GM18511 (cell line): ENCODE measurements at regions not wholly inside any gene's neighbourhood (a gene's known extent, or its start where the extent isn't known, plus 50 kb on each side); places are given as distances from the start of the nearest gene placed in this dataset.

Experiments used
- ATAC-seq: cut with Tn5 transposase; IDR thresholded peaks from one replicate; pipeline ENCODE4 v1.9.1; 2021; ENCODE audit warnings: mild to moderate bottlenecking, moderate library complexity; ENCODE audit not compliant: unreplicated experiment

DNA sequence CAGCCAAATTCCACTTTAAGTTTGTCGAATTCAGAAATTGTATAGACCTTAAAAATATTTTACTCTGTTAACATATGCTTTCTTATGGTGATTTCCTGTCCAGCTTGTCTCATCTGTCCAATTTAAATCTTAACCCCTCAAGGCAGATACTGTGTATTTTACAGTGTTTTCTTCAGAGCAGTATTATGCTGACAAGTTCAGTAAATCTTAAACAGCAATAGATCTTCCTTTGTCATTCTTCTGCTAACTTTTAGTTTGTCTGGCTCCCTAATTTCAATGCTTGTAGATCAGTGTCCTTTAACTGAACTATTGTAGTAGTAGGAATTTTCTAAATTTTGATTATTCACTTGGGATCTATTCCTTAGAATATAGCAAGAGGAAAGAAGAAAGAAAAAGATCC is 52.8 kb upstream of the MEIS1 start:
- no peak for ATAC-seq

DNA sequence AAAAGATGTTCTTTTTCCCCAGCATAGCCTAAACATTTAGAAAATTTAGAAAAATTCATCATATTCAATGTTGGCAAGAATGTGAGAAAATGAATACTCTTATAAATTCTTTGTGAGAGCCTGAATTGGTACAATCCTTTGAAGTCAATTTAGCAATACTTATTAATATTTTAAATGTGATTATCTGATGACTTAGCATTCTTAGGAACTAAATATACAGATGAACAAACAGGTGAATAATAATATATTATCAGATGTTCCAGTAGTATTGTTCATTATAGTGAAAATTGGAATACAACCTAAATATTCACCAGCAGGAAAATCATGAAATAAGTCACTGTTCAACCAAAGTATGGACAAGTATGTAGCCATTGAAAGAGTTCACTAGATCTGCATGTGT is 55.5 kb upstream of the MEIS1 start:
- no peak for ATAC-seq

DNA sequence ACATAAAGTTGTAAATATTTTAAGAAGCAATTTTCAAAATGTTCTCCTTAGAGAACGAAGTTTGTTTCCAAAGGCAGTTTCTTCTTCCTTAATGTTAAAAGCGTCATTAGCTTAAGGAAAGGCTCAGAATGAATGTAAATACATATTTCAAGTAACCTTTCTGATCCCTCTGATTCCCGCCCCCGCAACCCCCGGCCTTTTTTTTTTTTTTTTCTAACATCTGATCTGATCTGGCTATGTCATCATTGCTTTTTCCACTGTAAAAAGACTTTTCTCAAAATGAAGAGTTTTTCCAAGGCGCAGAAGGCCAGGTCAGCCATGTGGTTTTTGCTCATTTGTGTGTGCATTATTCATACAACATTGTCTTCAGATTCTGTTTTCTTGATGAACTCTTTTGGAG is 57.1 kb upstream of the MEIS1 start:
- no peak for ATAC-seq

DNA sequence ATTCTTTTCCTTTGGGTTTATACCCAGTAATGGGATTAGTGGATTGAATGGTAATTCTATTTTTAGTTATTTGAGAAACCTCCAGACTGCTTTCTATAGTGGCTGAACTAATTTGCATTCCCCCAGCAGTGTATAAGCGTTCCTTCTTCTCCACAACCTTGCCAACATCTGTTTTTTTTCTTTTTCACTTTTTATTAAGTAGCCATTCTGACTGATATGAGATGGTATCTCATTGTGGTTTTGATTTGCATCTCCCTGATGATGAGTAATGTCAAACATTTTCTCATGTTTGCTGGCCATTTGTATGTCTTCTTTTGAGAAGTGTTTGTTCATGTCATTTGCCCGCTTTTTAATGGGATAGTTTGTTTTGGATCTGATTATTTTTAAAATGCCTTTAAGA is 64.1 kb upstream of the MEIS1 start:
- no peak for ATAC-seq

DNA sequence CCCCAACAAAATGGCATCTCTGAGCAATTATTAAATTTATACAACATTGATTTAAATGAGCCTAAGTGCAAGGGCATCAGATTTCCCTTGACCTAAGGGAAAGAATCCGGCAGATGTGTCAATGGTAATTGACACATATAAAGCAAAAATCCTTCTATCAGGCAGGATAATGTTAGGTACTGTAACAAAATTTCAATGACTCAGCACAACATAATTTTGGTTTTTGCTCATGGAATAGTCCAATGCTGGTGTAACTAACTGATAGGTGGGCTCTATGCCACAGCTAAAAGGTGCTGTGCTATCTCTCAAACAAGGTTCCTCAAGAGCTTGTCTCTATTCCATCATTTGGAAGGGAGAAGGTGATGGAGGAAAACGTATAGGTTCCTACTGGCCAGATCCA is 68.3 kb upstream of the MEIS1 start:
- ATAC-seq = no peak

DNA sequence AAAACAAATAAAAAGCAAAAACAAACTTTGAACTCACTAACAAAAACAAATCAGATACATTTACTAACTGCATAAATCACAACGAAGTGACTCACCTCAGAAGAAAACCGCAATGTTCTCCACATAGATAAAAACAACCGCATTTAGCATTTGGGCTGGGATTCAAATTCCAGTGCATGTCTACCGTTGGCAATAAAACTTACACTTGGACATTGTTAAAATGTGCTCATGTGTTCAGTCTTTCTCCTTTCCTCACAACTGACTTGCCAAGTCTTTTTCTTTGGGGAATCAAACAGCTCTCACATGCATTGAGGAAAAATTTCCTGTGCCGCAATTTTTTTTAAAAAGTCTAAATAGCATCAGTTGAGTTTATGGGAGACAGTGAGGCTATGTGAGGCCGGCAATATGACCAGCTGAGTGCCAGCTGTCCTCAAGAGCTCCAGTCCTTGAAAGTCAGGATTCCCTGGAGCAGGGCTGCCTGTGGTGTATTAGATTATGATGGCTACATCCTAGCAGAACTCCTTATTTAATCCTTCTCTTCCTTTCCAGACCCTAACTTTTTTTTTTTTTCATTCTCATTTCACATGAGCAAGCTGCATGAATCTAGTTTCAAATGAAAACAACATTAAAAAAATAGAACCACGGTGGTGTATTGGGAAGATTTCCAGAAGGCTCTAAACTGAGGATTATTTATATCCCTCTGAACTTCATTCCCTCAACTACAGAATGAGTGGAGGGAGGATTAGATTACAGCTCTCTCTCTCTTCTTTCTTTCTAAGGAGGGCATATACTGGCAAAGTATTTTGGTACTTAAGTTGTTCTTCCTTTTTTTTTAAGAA is 70.2 kb upstream of the MEIS1 start:
- no peak for ATAC-seq

DNA sequence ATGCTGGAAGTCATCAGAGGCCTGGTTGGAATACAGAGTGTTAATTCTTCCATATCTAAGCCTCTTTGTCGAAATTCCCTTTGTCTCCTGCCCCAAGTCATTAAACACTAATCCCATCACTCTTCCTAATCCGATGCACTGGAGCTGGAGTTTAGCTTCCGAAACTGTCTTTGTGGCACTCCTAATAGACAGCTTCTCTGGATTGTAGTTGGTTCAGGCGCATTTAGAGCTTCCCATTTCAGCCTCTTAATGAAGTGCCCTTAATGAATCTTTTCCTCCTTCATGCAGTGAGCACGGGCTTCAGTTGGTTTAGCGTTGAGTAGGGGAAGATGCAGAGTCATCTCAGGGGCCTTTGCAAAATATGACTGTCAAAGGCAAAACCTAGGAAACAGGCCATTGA is 72.2 kb upstream of the MEIS1 start:
- ATAC-seq = no peak

DNA sequence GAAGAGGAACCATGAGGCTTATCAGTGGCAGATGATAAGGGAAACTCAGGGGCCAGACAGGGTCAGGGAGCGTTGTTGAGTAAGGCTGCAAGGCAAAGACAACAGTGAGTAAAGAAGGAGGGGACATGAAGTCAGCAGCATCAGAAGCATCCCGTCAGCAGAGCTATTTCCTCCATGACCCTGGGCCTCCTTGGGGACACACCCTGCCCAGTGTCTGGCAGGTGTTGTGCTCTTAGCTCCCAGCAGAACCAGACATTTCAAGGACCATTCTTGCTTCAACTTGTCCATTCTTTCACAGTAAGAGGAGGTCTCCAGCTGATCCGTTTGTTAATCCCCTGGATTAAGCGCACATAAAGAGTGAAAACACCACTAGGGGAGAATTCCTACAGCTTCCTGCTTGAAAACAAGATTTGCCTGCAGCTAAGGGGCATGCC is 88.7 kb upstream of the MEIS1 start:
- ATAC-seq = no peak

DNA sequence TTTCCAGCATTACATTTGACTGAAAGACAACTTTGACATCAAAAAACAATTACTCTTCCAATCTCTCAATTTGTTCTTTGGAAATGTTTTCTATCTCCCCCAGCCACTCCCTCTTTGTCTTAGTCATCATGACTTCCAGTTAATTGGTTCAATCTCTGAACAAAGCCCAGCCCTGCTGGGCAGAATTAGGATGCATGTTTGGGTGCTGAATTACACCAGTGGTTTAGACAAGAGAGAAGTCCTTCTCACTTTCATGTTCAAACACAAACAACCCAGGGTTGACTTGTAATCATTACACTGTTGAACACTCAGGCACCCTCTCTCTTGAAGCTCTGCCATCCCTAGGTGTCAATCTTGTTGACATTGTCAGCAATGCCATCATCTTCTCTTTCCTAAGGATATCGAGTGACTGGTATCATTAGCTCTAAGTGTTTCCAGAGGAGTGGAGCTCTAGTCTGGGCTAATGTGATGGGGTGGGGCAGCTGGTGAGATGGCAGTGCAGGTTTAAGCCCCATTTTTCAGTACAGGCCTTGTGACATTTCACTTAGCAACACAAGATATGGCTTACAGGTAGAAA is 90.8 kb upstream of the MEIS1 start:
- ATAC-seq = no peak

DNA sequence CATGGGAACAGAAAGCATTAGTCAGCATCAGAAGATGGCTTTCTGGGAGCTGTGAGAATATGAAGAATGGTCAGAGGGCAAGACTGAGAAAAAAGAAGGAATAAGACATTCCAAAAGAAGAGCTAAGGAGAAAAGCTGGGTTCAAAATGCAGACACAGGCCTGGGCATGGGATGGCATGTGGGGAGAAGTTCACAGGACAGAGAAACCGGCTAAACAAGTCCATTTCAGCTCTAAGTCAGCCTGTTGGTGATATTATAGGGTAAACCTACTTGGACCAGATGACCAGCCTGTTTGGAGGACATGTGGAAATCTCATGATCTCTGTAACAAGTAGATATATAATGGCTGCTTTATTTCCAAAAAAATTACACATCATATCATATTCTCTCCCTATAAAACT is 91.7 kb upstream of the MEIS1 start:
- no peak for ATAC-seq

DNA sequence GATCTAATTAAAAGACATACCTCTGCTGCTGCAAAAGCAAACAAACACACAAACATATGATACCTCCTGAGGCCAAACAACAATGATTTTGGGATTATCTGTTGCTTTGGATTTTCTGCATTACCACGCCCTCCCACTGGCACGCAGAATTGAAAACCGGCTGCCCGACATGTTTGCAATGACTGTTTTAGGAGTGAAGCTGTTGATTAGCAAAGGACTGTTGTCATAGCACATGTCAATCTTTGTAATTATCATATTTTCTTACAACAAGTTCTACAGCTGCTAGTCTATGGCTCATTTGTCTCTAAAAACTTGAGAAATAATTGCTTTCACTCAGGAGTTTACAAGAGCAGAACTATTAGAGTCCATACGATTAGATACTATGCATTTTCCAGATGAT is 94.4 kb upstream of the MEIS1 start:
- ATAC-seq = no peak

DNA sequence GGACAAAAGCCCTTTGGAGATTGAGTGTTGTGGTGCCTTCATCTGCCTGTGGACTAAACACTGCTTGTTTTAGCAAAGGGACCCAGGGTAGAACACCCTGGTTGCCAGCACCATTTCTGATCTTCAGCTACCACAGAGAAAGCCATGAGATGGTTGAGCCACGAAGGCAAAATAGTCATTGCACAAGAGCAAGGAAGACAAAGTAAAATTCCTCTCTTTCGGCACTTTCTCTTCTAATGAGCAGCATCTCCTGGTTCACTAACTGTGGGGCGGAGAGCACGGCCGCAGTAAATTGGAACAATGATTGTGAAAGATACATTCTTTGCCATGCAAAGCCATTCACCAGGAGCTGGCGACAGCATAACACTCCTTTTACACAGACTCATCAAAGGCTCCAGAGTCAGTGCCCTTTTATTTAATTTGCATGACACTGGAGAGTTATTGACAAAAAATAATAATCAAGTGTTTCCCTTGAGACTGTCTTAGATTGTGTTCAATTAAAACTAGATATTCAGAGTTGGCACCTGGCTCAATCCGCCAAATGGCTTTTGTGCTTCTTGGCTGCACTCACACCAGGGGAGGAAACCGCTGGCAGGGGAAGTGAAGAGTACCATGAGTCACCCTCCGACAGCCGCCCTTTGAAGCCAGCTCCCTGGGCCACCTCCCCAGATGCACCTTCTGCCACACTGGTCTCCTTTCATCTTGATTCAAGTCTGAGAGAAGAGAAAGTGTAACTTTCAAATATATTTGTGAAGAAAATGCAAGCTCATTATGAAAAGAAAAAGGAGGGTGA is 100.5 kb upstream of the MEIS1 start:
- ATAC-seq = no peak

DNA sequence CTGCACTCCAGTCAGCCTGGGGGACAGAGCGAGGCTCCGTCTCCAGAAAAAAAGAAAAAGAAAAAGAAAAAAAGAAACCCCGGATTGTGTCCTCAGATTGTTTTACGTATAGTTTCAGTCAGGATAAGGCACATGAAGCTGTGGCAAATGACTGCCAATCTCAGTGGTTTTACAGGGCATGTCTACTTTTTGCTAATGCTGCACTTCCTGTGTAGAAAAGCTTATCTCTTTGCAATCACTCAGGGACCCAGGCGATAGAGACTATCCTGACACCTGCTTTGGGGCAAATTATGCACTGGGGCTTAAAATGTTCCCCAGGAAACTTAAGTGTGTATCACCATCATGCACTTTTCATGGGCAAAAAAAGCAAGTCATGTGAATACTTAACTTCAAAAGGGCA is 103.7 kb upstream of the MEIS1 start:
- no peak for ATAC-seq

DNA sequence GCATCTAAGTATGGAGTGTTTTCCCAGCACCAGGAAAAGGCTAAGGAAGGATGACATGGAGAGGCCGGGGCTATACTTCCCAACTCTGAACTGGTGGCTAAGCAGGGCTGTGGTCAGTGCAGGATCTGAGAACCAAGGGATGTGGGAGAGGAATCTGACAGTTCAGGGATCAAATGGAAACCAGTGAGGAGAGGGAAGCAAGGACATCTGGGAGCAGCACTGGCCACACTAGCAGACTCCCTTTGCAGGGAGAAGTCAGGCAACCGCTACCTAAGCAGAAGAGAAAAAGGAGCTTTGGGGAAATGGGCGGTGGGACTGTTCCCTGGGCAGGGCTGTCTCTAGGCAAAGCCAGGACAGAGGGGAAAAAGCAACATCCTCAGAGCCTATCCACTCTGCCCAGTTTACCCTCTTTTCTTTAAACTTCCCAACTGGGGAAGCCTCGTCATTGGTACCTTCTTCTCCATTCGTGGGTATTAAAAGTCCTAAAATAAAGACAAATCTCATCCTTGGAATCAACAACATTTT is 105.8 kb upstream of the MEIS1 start:
- no peak for ATAC-seq

DNA sequence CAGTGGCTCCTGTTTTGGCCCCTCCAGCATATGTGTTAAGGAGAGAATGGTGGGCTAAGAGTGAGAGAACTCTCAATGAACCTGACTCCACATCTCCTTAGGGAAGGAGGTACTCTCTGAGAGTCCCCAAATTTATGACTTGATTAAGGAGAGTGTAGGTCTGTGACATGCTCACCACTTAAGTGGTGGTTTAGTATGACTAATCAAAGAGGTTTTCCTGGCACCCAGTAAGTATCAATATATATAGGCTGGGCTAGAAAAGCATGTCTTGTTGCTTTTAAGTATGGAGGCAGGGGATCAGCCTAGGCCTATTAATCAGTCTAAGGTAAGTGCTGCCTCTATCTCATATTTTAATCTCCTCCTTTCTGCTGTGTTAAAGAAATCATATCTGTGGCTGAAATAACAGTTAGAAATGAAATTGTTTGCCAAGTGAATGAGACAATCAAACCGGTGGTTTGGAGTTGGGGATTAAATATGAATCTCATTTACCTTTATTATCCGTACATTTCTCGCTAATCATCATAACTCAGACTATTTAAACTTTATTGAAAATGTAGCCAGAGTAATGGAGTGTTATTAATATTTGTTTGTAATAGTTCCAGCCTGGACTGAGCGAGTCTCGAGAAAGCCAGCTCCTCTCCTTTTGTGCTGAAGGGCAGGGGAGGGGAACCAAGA is 107.7 kb upstream of the MEIS1 start:
- ATAC-seq = no peak

DNA sequence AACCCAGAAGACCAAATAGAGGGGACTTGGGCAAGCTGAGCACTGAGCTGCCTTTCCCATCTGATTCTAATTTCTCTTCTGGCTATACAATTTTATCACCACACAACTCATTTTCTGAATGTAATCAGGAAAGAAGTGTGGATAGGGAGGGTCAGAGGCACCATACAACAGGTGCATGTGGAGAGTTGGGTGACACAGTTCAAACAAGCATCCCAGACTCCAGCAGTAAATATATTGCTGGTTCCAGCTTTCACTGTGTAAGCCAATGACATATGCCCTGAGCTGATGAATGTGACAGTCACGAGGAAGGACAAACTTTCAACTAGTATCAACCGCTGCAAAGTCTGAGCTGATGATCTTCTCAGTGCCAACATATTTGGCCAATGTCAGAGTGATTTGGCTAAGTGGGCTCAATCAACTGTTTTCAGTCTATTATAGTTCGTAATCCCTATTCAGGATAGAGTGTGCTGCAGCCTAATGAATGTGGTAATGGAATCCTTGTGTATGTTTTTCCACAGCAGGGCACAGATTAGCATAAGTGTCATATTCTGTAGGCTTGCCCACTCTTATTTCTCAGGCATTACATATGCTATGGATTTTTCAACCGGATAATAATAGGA is 109.9 kb upstream of the MEIS1 start:
- ATAC-seq = no peak

DNA sequence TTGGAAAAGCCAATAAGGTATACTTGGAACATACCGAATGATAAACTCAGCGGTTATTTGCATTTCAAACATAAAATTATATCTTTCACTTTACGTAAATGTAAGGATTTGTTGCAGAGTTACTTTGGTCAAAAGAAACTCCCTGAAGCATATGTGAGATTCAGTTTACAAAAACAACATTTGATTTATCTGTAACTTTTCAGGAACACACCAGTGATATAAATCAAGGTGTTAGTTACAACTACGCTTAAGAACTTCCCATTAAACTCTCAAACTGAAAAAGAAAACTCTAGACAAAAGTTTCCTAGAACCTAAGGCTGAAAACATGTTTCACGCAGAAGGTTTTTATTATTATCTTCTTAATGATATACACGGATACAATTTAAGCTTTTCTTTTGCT is 110.6 kb upstream of the MEIS1 start:
- ATAC-seq = no peak

DNA sequence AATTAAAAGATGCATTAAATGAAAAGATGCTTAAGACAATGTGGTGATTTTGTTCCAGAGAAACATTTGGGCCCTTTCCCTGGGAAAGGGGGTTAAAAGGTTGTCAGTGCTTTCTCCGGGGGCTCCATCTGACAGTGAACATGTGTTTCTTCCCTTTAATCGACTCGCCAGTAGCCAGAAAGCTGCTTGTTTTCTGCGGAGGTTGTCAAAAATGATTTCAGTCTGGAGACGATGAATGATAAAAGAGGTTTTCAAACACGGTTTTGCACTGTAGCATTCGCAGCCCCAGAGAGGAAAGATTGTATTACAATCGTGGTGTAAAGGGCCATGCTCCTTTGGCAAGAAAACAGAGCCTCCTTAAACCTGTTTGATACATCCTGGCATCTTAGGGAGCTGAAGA is 111.5 kb upstream of the MEIS1 start:
- ATAC-seq = no peak

DNA sequence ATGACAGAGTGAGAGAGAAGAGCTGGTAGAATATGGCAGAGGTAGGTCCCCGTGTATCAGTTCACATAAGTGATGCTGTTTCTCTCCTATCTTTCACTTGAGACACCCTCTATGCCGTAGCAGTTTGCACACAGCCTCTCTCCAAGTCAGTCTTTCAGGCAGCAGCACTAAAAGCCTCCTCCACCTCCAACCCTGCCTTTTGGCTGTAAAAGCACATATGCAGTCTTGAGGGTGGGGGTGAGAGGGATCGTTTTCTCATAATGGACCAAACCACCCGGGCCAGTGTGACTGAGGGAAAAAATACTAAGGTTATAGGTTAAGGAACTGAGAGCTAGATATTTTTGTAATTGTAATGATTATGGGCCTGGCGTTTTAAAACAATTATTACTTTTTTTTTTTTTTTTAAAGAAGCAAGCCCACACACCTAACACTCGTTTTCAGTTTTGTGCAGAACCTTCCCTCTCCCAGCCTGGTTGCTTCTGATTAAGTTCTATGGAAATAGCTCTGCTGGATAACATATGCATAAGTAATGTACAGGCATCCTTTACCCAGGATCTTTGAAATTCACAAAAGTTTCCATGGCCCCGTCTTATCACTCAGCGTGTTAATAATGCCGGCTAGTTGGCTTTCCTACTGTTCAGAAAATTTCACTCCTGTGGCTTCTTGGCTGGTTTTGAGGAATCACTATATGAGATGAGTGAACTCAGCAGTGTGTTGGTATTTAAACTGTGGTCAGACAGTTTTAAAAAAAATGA is 112.2 kb upstream of the MEIS1 start:
- no peak for ATAC-seq

DNA sequence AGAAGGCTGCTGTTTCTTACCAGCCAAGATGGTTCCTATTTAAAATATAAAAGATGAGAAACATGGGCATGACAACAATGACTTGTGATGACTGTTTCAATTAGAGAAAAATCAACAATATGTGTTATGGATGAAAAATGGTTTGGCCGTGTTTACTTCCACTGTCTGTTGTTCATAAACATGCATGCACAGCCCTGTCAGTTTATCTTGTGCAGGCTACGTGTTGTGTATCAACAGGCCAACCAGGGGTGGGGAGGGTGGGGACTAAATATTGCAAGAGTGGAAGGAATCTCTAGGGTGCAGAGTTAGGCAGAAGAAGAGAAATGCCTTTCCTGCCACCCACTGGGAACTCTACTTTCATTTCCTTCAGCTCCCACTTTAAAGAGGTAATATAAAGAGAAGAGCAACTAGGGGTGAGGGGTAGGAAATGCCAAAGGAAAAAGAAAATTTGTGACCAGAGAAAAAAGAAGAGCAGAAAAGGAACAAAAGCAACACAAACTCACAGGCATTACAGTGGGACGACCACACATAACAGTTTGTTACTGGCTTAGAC is 116.8 kb upstream of the MEIS1 start:
- no peak for ATAC-seq
